ENCODE measurements at regions not wholly inside any gene's neighbourhood (a gene's known extent, or its start where the extent isn't known, plus 50 kb on each side); places are given as distances from the start of the nearest gene placed in this dataset.

- no peak for DNase-seq
- WGBS, 2 experiments (ENCODE audit: low coverage in 1 of 2, low lambda C conversion rate in 2 of 2, missing lambda C conversion rate in 2 of 2): 65 to 76% methylated on average over 2 of the region's 2 CpGs
- TF ChIP-seq EZH2phosphoT487 (IDR thresholded peaks at IDR 0.05; ENCODE audit: insufficient read depth, low read depth): no peak
- no peak for TF ChIP-seq EZH2 (IDR thresholded peaks at IDR 0.05; ENCODE audit: insufficient read depth, poor library complexity, severe bottlenecking)
- H3K27me3 ChIP-seq (replicated peaks; ENCODE audit: insufficient read depth): no peaks in the 10 kb centered on the region
- no peaks in the 10 kb centered on the region for H3K4me1 ChIP-seq (ENCODE audit: insufficient read depth)
- H3K4me2 ChIP-seq (ENCODE audit: unreplicated experiment): no peak overlapping the region
- peaks cover 20% of the 10 kb centered on the region for H3K9me3 ChIP-seq (ENCODE audit: low read depth)
- no peaks in the 10 kb centered on the region for H3K79me2 ChIP-seq (ENCODE audit: insufficient read depth)
- H2AFZ ChIP-seq: no peak overlapping the region
- no peak overlapping the region for H3K27ac ChIP-seq
- H3F3A ChIP-seq (ENCODE audit: insufficient read depth): no peaks in the 10 kb centered on the region
- in situ Hi-C loops (cut with MboI): no loop called here
- H3K9me2 ChIP-seq (ENCODE audit: insufficient read depth): no peaks in the 10 kb centered on the region
- H3K9ac ChIP-seq: no peak overlapping the region
- no peaks in the 10 kb centered on the region for H3K36me3 ChIP-seq (ENCODE audit: low read depth)
- no peaks in the 10 kb centered on the region for H4K20me1 ChIP-seq (ENCODE audit: insufficient read depth)
- no peak overlapping the region for H3K4me3 ChIP-seq
Observed at GRCh38 chr9:78724896-78725295, 428.0 kb downstream of the PSAT1 start.

- no peaks in the 10 kb centered on the region for H3K4me1 ChIP-seq (ENCODE audit: insufficient read depth)
- no peak overlapping the region for H3K4me3 ChIP-seq
- no peaks in the 10 kb centered on the region for H3K9me2 ChIP-seq (ENCODE audit: insufficient read depth)
- no peaks in the 10 kb centered on the region for H3K36me3 ChIP-seq (ENCODE audit: low read depth)
- H3K27me3 ChIP-seq (replicated peaks; ENCODE audit: insufficient read depth): no peaks in the 10 kb centered on the region
- H3F3A ChIP-seq (ENCODE audit: insufficient read depth): no peaks in the 10 kb centered on the region
- DNase-seq: no peak
- no peak overlapping the region for H3K9ac ChIP-seq
- peaks cover 20% of the 10 kb centered on the region for H3K9me3 ChIP-seq (ENCODE audit: low read depth)
- no peak overlapping the region for H2AFZ ChIP-seq
- no peak overlapping the region for H3K4me2 ChIP-seq (ENCODE audit: unreplicated experiment)
- 88 to 93% methylated on average over 1 of the region's 1 CpG for WGBS, 2 experiments (ENCODE audit: low coverage in 1 of 2, low lambda C conversion rate in 2 of 2, missing lambda C conversion rate in 2 of 2)
- in situ Hi-C loops (cut with MboI): no loop called here
- TF ChIP-seq EZH2 (IDR thresholded peaks at IDR 0.05; ENCODE audit: insufficient read depth, poor library complexity, severe bottlenecking) (no peak), EZH2phosphoT487 (IDR thresholded peaks at IDR 0.05; ENCODE audit: insufficient read depth, low read depth) (no peak)
- no peaks in the 10 kb centered on the region for H3K79me2 ChIP-seq (ENCODE audit: insufficient read depth)
- no peaks in the 10 kb centered on the region for H4K20me1 ChIP-seq (ENCODE audit: insufficient read depth)
- no peak overlapping the region for H3K27ac ChIP-seq
Observed at GRCh38 chr9:78725503-78725902, 428.6 kb downstream of the PSAT1 start.

GRCh38 chr9:78745331-78745730, 448.4 kb downstream of the PSAT1 start:
- DNase-seq: peak; percentile 42
- Histone ChIP-seq H3K9me2 (ENCODE audit: insufficient read depth) (no peaks in the 10 kb centered on the region; the same call in 1 of the 2 replicates), H4K20me1 (ENCODE audit: insufficient read depth) (no peaks in the 10 kb centered on the region), H3K4me2 (ENCODE audit: unreplicated experiment) (no peak overlapping the region), H3K9me3 (ENCODE audit: low read depth) (no peaks in the 10 kb centered on the region), H2AFZ (no peak overlapping the region), H3K4me1 (ENCODE audit: insufficient read depth) (no peaks in the 10 kb centered on the region), H3F3A (ENCODE audit: insufficient read depth) (no peaks in the 10 kb centered on the region), H3K36me3 (ENCODE audit: low read depth) (no peaks in the 10 kb centered on the region), H3K79me2 (ENCODE audit: insufficient read depth) (no peaks in the 10 kb centered on the region), H3K27ac (no peak overlapping the region), H3K9ac (no peak overlapping the region), H3K27me3 (replicated peaks; ENCODE audit: insufficient read depth) (no peaks in the 10 kb centered on the region), H3K4me3 (no peak overlapping the region)
- in situ Hi-C loops (cut with MboI): no loop called here
- TF ChIP-seq EZH2phosphoT487 (IDR thresholded peaks at IDR 0.05; ENCODE audit: insufficient read depth, low read depth) (no peak), EZH2 (IDR thresholded peaks at IDR 0.05; ENCODE audit: insufficient read depth, poor library complexity, severe bottlenecking) (no peak)
- WGBS, 2 experiments (ENCODE audit: low coverage in 1 of 2, low lambda C conversion rate in 2 of 2, missing lambda C conversion rate in 2 of 2): 38 to 55% methylated on average over 5 of the region's 5 CpGs

- Histone ChIP-seq H3F3A (ENCODE audit: insufficient read depth) (no peaks in the 10 kb centered on the region), H2AFZ (no peak overlapping the region), H3K27ac (no peak overlapping the region), H3K9me3 (ENCODE audit: low read depth) (no peaks in the 10 kb centered on the region), H3K4me3 (no peak overlapping the region), H4K20me1 (ENCODE audit: insufficient read depth) (no peaks in the 10 kb centered on the region), H3K27me3 (replicated peaks; ENCODE audit: insufficient read depth) (no peaks in the 10 kb centered on the region), H3K4me1 (ENCODE audit: insufficient read depth) (no peaks in the 10 kb centered on the region), H3K9me2 (ENCODE audit: insufficient read depth) (no peaks in the 10 kb centered on the region; the same call in 1 of the 2 replicates), H3K9ac (no peak overlapping the region), H3K4me2 (ENCODE audit: unreplicated experiment) (no peak overlapping the region), H3K36me3 (ENCODE audit: low read depth) (no peaks in the 10 kb centered on the region), H3K79me2 (ENCODE audit: insufficient read depth) (no peaks in the 10 kb centered on the region)
- in situ Hi-C loops (cut with MboI): no loop called here
- no peak for TF ChIP-seq EZH2 (IDR thresholded peaks at IDR 0.05; ENCODE audit: insufficient read depth, poor library complexity, severe bottlenecking)
- WGBS, 2 experiments (ENCODE audit: low coverage in 1 of 2, low lambda C conversion rate in 2 of 2, missing lambda C conversion rate in 2 of 2): 53 to 72% methylated on average over 3 of the region's 3 CpGs
- peak; percentile 2 for DNase-seq
Observed at GRCh38 chr9:78746010-78746409, 449.1 kb downstream of the PSAT1 start.

- Histone ChIP-seq H3K9me3 (ENCODE audit: low read depth) (no peaks in the 10 kb centered on the region), H3K27ac (no peak overlapping the region), H3K4me2 (ENCODE audit: unreplicated experiment) (no peak overlapping the region), H3K36me3 (ENCODE audit: low read depth) (no peaks in the 10 kb centered on the region), H4K20me1 (ENCODE audit: insufficient read depth) (no peaks in the 10 kb centered on the region), H3K4me3 (no peak overlapping the region), H3F3A (ENCODE audit: insufficient read depth) (no peaks in the 10 kb centered on the region), H3K4me1 (ENCODE audit: insufficient read depth) (no peaks in the 10 kb centered on the region), H3K27me3 (replicated peaks; ENCODE audit: insufficient read depth) (no peaks in the 10 kb centered on the region), H3K9me2 (ENCODE audit: insufficient read depth) (no peaks in the 10 kb centered on the region; the same call in 1 of the 2 replicates), H3K9ac (no peak overlapping the region), H2AFZ (no peak overlapping the region), H3K79me2 (ENCODE audit: insufficient read depth) (no peaks in the 10 kb centered on the region)
- TF ChIP-seq EZH2phosphoT487 (IDR thresholded peaks at IDR 0.05; ENCODE audit: insufficient read depth, low read depth) (no peak), EZH2 (IDR thresholded peaks at IDR 0.05; ENCODE audit: insufficient read depth, poor library complexity, severe bottlenecking) (no peak)
- no peak for DNase-seq
- in situ Hi-C loops (cut with MboI): no loop called here
Observed at GRCh38 chr9:78753039-78753438, 456.1 kb downstream of the PSAT1 start.

Data from GM23248 (cell line).